ENCODE measurements at regions not wholly inside any gene's neighbourhood (a gene's known extent, or its start where the extent isn't known, plus 50 kb on each side); places are given as distances from the start of the nearest gene placed in this dataset.
A peak's percentile ranks its signal among the peaks of the same experiment; 100 is the strongest.

DNA sequence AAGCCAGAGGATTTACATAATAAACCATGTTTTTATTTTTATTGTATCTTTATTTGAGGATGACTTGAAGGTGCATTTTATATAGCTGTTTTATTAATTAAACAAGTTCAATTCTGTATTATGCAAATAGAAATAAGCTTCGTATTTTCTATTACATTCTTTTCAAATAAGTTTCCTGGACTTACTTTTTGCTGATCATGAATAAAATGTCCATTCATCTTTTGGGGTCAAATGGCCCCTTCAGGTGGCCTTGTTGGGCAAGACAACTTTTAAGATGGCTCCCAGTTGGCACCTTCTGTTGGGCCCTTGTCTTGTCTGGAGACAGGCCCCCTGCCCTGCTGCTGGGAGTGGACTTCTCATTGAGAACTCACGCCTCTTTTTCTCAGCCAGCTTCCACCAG, 654.6 kb upstream of the NOX3 start:
- Histone ChIP-seq H3K9me2 (ENCODE audit: insufficient read depth) (no peaks in the 10 kb centered on the region), H2AFZ (ENCODE audit: low read depth, low read length, poor library complexity, severe bottlenecking) (no peak overlapping the region), H3K36me3 (ENCODE audit: control insufficient read depth in 1 of 2, insufficient read depth in 2 of 2, low read length in 2 of 2) (no peaks in the 10 kb centered on the region), H4K20me1 (ENCODE audit: insufficient read depth) (no peaks in the 10 kb centered on the region), H3K4me3 (replicated peaks in 1 of 2; ENCODE audit: low read depth in 1 of 2, low read length in 2 of 2) (no peak overlapping the region), H3K27ac (ENCODE audit: low read depth, low read length) (no peak overlapping the region), H3K9me3 (ENCODE audit: control insufficient read depth in 1 of 2, insufficient read depth in 1 of 2, low read depth in 1 of 2, low read length in 2 of 2) (no peaks in the 10 kb centered on the region), H3K9ac (ENCODE audit: low read length) (no peak overlapping the region), H3K4me2 (ENCODE audit: low read length) (no peak overlapping the region), H3K4me1 (ENCODE audit: control insufficient read depth in 1 of 2, insufficient read depth in 2 of 2, low read length in 2 of 2) (no peaks in the 10 kb centered on the region), H3K79me2 (ENCODE audit: insufficient read depth, low read length) (no peaks in the 10 kb centered on the region), H3K27me3 (ENCODE audit: insufficient read depth, low read length) (no peaks in the 10 kb centered on the region)
- CTCF ChIA-PET, result no interaction called here
- POLR2A ChIA-PET, result no interaction called here
- TF ChIP-seq POLR2A (IDR thresholded peaks at IDR 0.05; ENCODE audit: borderline replicate concordance, extremely low read depth, insufficient read depth, insufficient read length), result no peak
- RAD21 ChIA-PET (ENCODE audit: low non-redundant PET in 1 of 2, low total read pairs in 2 of 2, uncharacterized antibody in 2 of 2, unreplicated experiment in 2 of 2), result no interaction called here
- intact Hi-C loops (cut with micrococcal nuclease), result no loop called here
- DNase-seq (ENCODE audit: low read depth, low spot score) (no peak), ATAC-seq (no peak)
- BruUV-seq (replicated peaks), result no TSS peak

DNA sequence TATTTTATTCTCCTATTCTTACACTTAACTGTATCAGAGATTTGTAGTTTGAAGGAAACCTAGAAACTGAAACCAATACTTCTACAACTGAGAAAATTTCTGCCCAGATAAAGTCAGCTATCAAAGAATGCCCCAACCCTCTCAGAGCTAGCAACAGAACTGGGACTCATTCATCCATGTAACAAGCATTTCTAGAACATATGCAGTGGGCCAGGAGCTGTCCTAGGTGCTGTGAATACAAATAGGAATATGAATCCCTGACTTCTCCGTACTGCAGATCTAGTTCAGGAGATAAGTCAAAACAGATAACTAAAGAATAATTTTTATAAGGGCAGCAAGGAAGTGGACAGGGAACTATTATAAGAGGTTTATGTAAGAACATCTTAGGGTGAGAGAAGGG, 654.1 kb upstream of the NOX3 start:
- intact Hi-C loops (cut with micrococcal nuclease), result no loop called here
- no peaks in the 10 kb centered on the region for H3K9me2 ChIP-seq (ENCODE audit: insufficient read depth)
- H3K4me3 ChIP-seq (replicated peaks in 1 of 2; ENCODE audit: low read depth in 1 of 2, low read length in 2 of 2), result no peak overlapping the region
- no peak overlapping the region for H3K9ac ChIP-seq (ENCODE audit: low read length)
- RAD21 ChIA-PET (ENCODE audit: low non-redundant PET in 1 of 2, low total read pairs in 2 of 2, uncharacterized antibody in 2 of 2, unreplicated experiment in 2 of 2), result no interaction called here
- H4K20me1 ChIP-seq (ENCODE audit: insufficient read depth), result no peaks in the 10 kb centered on the region
- H3K9me3 ChIP-seq (ENCODE audit: control insufficient read depth in 1 of 2, insufficient read depth in 1 of 2, low read depth in 1 of 2, low read length in 2 of 2), result no peaks in the 10 kb centered on the region
- ATAC-seq (no peak), DNase-seq (ENCODE audit: low read depth, low spot score) (no peak)
- H3K27me3 ChIP-seq (ENCODE audit: insufficient read depth, low read length), result no peaks in the 10 kb centered on the region
- H2AFZ ChIP-seq (ENCODE audit: low read depth, low read length, poor library complexity, severe bottlenecking), result no peak overlapping the region
- H3K27ac ChIP-seq (ENCODE audit: low read depth, low read length), result no peak overlapping the region
- TF ChIP-seq CBX3 (IDR thresholded peaks at IDR 0.05; ENCODE audit: low read depth), result no peak
- TF ChIP-seq, protein P1, sequence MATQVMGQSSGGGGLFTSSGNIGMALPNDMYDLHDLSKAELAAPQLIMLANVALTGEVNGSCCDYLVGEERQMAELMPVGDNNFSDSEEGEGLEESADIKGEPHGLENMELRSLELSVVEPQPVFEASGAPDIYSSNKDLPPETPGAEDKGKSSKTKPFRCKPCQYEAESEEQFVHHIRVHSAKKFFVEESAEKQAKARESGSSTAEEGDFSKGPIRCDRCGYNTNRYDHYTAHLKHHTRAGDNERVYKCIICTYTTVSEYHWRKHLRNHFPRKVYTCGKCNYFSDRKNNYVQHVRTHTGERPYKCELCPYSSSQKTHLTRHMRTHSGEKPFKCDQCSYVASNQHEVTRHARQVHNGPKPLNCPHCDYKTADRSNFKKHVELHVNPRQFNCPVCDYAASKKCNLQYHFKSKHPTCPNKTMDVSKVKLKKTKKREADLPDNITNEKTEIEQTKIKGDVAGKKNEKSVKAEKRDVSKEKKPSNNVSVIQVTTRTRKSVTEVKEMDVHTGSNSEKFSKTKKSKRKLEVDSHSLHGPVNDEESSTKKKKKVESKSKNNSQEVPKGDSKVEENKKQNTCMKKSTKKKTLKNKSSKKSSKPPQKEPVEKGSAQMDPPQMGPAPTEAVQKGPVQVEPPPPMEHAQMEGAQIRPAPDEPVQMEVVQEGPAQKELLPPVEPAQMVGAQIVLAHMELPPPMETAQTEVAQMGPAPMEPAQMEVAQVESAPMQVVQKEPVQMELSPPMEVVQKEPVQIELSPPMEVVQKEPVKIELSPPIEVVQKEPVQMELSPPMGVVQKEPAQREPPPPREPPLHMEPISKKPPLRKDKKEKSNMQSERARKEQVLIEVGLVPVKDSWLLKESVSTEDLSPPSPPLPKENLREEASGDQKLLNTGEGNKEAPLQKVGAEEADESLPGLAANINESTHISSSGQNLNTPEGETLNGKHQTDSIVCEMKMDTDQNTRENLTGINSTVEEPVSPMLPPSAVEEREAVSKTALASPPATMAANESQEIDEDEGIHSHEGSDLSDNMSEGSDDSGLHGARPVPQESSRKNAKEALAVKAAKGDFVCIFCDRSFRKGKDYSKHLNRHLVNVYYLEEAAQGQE (IDR thresholded peaks at IDR 0.05; ENCODE audit: low read depth), result peak; percentile 50
- H3K4me1 ChIP-seq (ENCODE audit: control insufficient read depth in 1 of 2, insufficient read depth in 2 of 2, low read length in 2 of 2), result no peaks in the 10 kb centered on the region
- H3K4me2 ChIP-seq (ENCODE audit: low read length), result no peak overlapping the region
- CTCF ChIA-PET, result no interaction called here
- no TSS peak for BruUV-seq (replicated peaks)
- POLR2A ChIA-PET, result no interaction called here
- no peaks in the 10 kb centered on the region for H3K36me3 ChIP-seq (ENCODE audit: control insufficient read depth in 1 of 2, insufficient read depth in 2 of 2, low read length in 2 of 2)
- H3K79me2 ChIP-seq (ENCODE audit: insufficient read depth, low read length), result no peaks in the 10 kb centered on the region
